ENCODE measurements at regions not wholly inside any gene's neighbourhood (a gene's known extent, or its start where the extent isn't known, plus 50 kb on each side); places are given as distances from the start of the nearest gene placed in this dataset.

DNA sequence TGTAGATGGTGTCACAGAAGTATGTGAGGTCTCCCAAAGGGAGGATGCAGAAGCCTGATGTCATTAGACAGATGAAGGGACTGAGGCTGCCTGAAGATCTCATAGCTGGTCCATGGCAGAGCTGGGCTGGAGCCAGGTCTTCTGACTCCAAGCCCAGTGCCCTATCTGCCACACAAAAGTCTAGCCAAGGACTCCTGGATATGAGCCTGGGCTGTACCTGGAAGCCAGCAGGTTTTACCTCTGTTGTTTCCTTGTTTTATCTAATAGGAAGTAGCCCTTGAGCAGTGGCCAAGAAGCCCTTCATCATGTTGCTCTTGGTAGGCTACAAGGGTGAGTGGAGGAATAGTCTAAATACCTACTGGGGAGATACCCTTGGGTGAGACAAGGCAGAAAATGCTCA, 74.4 kb upstream of the SLC44A3 start:
- TF ChIP-seq, protein P1, sequence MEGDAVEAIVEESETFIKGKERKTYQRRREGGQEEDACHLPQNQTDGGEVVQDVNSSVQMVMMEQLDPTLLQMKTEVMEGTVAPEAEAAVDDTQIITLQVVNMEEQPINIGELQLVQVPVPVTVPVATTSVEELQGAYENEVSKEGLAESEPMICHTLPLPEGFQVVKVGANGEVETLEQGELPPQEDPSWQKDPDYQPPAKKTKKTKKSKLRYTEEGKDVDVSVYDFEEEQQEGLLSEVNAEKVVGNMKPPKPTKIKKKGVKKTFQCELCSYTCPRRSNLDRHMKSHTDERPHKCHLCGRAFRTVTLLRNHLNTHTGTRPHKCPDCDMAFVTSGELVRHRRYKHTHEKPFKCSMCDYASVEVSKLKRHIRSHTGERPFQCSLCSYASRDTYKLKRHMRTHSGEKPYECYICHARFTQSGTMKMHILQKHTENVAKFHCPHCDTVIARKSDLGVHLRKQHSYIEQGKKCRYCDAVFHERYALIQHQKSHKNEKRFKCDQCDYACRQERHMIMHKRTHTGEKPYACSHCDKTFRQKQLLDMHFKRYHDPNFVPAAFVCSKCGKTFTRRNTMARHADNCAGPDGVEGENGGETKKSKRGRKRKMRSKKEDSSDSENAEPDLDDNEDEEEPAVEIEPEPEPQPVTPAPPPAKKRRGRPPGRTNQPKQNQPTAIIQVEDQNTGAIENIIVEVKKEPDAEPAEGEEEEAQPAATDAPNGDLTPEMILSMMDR (IDR thresholded peaks at IDR 0.05) = no peak
- no peak for TF ChIP-seq EZH2 (IDR thresholded peaks at IDR 0.05)
- TF ChIP-seq EZH2phosphoT487 (IDR thresholded peaks at IDR 0.05) = no peak
